ENCODE measurements at regions not wholly inside any gene's neighbourhood (a gene's known extent, or its start where the extent isn't known, plus 50 kb on each side); places are given as distances from the start of the nearest gene placed in this dataset.

GRCh38 chr18:60649107-60649506 lies 276.5 kb upstream of the MC4R start:
- TF ChIP-seq POLR2A (IDR thresholded peaks at IDR 0.05) (no peak), CTCF (IDR thresholded peaks at IDR 0.05) (no peak)
